ENCODE measurements at regions not wholly inside any gene's neighbourhood (a gene's known extent, or its start where the extent isn't known, plus 50 kb on each side); places are given as distances from the start of the nearest gene placed in this dataset.

DNA sequence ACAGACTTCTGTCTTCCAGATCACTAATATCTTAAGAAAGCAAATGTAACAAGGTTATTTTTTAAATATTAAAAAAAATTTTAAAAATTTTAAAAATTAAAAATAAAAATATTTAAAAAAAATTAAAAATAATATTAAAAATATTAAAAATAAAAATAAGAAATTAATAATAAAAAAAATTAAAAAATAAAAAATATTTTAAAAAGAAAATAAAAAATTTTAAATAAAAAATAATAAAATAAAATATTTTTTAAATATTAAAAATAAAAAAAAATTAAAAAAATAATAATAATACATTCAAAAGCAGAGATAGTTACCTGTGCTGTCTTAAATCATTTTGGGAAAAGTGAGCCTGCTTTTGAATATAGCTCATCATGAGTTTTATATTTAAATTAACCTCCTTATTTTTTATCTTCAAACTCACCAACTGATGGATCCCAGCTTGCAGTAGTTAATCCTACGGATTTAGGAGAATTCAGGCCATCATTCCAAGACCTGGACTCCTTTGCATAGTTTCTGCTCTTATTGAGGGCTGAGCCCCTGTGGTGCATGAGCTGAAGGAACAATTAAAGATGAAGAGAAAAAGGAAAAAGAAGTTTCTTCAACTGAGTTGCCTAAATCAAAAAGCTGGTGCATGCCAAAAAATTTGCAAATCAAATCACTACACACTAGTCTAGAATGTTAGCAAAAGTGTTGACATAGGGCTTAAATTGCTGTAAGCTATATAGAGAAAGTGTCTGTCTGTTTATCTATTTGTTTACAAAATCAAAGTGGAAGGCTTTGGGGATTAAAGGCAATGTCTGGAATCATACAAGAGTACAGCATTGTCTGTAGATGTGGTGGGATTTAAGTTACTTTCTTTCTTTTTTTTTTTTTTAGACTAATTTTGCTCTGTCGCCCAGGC is 50.5 kb upstream of the ZNF438 start:
- no peak for DNase-seq

- peak; percentile 77 for DNase-seq
Measured at GRCh38 chr10:31083765-31084184, 52.1 kb upstream of the ZNF438 start.

- DNase-seq: no peak
Measured at GRCh38 chr10:31087011-31087410, 55.3 kb upstream of the ZNF438 start.

GRCh38 chr10:31087851-31088250 is 56.2 kb upstream of the ZNF438 start:
- no peak for DNase-seq

- peak; percentile 72 for DNase-seq
Measured at GRCh38 chr10:31090894-31091607, 59.4 kb upstream of the ZNF438 start.

- DNase-seq: no peak
Measured at GRCh38 chr10:31095677-31096560, 64.3 kb upstream of the ZNF438 start.

DNA sequence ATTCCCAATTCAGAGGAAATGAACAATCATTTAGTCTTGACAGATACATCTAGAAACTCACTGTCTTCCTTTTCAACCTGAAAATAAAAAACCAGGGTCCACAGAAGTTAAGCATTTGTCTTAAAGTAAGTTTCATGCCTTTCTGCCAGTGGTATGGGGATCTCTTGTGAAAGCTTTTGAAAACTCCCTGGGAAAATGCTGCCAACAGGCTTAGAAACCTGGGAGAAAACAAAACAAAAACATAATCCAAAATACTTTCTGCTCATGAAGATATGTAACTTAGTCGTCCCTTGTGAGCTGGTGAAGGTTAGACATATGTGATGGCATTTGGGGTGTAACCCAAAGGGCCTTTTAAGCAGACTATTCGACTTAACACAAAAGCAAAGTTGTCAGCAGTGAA is 66.4 kb upstream of the ZNF438 start:
- DNase-seq: no peak

DNA sequence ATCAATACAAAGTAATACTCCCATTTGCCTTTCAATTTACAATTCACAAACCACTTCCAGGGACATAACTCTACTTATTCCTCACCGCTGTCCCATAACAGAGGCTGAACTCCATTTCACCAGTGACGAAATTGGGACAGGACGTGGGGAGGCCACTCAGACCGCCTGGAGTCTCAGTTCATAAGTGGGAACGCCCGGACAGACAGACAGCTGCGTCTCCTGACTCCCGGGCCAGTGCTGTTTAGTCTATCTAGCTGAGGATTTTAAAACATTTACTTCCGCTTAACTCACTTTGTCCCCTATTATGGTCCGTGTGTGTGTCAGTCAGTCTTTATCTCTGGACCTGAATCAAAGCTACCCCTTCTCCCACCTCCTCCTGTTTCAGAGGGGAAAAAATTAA is 67.4 kb upstream of the ZNF438 start:
- DNase-seq: no peak

DNA sequence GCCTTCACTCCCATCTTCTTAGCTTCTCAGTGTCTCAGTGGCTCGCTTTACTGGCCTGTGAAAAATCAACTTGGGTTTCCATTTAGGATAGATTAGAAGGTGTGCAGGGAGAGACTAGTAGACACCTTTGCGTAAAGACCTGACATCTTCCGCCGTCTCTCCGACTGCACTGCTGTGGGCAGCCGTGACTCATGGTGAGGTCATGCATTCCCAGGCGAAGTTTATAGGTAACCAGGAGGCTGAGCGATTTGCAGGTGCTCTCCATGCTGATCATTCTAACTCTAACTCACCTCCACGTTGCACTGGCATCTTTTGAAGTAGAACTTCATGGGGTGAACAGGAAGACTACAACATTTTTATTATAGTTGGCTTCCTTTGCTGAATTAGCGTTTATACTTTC is 68.0 kb upstream of the ZNF438 start:
- DNase-seq: no peak

DNA sequence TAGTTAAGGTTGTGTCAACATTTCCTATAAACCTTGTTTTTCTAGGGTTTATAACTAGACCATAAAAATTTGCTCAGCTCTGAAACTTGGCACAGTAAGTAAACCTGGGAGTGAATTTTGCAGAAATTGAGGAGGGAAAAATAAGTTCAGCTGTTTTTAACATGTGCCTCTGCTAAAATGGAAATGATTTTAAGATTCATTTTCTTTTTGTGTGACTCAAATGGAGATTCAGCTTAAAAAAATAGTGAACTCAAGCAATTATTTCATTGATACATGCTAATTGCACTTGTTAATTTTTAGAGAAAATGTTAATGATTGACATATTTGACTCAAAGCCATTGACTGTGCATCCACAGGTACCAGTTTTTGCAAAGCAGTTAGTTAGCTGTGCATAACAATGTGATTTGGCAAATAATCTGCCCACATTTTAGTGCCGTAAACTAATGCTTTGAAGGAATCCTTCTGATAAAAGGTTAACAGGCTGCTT is 68.5 kb upstream of the ZNF438 start:
- no peak for DNase-seq

- DNase-seq: no peak
Measured at GRCh38 chr10:31100662-31101061, 69.0 kb upstream of the ZNF438 start.

DNA sequence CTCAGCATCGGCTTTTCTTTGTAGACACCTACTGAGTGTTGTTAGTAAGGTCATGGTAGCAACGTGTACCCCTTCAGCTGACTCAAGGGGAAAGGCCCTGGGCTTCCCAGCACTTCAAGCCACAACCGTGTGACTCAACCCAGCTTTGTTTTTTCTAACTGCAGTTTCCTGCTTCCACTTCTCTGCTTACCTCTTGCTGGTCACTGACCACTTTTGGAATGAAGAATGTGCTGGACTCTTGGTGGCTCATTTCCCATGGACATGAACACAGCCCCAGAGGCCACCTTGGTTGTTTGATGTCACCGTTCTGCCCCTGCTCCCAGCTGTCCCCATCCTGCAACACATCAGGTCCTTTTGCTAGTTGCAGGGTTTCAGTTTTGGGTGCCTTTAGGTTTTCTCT is 69.5 kb upstream of the ZNF438 start:
- no peak for DNase-seq

- DNase-seq: no peak
Measured at GRCh38 chr10:31102421-31102820, 70.8 kb upstream of the ZNF438 start.

DNA sequence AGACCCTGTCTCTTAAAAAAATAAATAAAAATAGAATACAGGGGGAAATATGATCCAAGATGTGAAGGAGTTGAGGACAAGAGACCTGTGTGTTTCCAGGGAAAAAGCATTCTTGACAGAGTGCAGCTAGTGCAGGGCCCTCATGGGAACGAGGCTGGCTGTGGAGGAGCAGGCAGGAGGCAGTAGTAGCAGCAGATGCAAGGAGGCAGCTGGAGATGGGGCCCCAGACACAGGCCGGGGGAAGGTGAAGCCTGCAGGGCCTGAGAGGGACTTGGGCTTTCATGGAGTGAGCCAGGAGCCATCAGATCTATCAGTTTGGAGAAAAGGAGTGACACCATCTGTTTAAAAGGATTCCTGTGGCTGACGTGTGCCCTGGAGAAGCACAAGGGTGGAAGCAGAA is 71.4 kb upstream of the ZNF438 start:
- no peak for DNase-seq

- DNase-seq: no peak
Measured at GRCh38 chr10:31112961-31113360, 81.3 kb upstream of the ZNF438 start.

- no peak for DNase-seq
Measured at GRCh38 chr10:31116226-31116625, 84.6 kb upstream of the ZNF438 start.

GRCh38 chr10:31118556-31118955 is 86.9 kb upstream of the ZNF438 start:
- DNase-seq: no peak

DNA sequence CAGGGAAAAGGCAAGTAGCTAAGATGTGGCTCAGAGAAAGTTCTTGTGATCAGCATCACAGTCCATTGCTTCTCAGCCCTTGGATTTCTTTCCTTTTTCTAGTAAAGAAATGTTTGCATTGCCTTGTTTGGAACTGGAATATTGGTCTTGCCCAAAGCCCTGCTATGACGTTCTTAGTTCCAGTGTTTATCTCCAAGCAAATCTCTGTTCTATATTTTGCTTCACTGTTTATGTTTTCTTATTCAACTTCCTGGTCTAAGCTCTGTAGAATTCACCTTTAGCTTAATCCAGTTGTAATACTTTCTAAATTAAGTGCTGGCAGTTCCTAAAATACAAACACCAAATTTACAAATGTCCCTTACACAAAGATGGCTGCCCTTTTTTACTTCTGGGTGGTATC is 88.7 kb upstream of the ZNF438 start:
- DNase-seq: no peak

DNA sequence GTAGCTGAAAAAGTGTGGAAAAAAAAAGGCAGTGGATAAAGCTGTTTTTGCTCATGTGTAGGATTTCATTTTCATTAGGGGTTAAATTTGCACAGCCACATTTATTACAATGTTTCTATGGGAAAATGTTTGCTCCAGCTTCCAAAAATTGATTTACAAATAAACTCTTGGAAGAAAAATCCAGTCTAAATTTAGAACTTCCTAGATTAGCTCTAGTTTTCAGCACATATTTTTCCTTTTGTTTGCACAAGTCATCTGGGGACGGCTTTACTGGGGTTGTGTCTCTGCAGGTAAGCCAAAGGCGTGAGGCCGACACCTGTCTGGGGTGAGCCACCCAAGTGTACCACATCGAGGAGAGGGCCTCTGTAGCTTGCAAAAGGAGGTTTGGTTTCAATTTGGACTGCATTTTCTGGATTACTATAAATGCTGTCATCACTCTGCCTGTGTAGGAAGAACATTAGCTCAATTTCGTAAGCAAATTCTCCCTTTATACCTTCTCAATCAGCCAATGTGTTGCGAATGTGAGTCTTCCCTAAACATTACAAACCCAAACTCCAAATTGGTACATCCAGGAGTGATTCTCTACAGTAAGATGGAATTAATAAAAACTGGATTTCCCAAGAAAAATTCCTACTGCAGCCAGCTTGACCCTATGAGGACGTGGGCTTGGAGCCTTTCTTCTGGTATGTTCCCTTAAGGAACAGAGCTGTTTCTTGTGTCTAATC is 89.5 kb upstream of the ZNF438 start:
- no peak for DNase-seq

DNA sequence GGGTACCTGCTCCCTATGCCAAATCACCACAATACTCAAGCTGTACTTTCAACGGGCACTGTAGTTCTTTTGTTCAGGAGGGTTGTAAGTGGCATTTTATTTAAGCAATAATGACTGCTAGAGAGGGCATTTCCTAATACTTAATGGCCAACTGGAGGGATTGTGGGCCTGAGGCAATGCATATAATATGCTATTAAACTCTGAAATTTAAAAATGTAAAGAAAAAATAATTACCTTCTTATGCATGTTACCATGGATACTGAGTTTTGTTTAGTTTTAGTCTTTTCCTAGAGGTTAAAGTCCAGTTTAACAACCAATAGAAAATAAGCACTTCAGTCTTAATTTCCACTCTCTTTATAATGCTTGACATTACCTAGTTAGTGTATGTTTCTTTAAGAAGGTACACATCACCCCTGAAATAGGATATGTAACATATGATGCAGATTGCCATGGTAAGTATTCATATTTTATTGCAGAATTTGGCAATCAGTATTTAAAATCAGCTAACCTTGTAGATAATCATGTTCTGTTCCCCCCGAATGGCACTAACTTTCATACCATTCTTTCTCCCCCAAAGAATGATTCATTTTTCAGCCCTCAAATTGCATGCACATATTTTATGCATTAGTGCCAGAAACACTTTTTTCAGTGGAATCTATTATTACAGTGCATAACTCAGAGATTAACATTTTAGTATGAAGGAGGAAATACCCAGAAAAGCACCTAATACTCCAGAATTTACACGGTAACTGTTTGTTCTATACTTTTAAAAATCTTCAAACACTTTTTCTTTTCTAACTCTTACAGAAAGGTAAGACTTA is 90.3 kb upstream of the ZNF438 start:
- DNase-seq: no peak

- DNase-seq: no peak
Measured at GRCh38 chr10:31123946-31124345, 92.3 kb upstream of the ZNF438 start.

- DNase-seq: no peak
Measured at GRCh38 chr10:31124852-31125251, 93.2 kb upstream of the ZNF438 start.

Data from hematopoietic multipotent progenitor cell treated with erythropoietin and hydrocortisone succinate and interleukin-3 and kit ligand, for 8 days (in vitro differentiated cells).